ENCODE measurements at regions not wholly inside any gene's neighbourhood (a gene's known extent, or its start where the extent isn't known, plus 50 kb on each side); places are given as distances from the start of the nearest gene placed in this dataset.

GRCh38 chr1:113192980-113193379 is 120.0 kb downstream of the LRIG2 start:
- no peak for TF ChIP-seq MYC (IDR thresholded peaks at IDR 0.05; ENCODE audit: low read depth, low read length)
- no peak for TF ChIP-seq MAX (IDR thresholded peaks at IDR 0.05; ENCODE audit: low read depth, low read length)
- no peak for TF ChIP-seq POLR2A (IDR thresholded peaks at IDR 0.05; ENCODE audit: extremely low read depth, insufficient read length)
- no peak for TF ChIP-seq CTCF (IDR thresholded peaks at IDR 0.05; ENCODE audit: low read depth, low read length)
- DNase-seq (ENCODE audit: low read depth), result no peak
- H3K4me3 ChIP-seq (ENCODE audit: low read depth, low read length), result no peak overlapping the region

GRCh38 chr1:113194846-113195830 is 122.1 kb downstream of the LRIG2 start:
- TF ChIP-seq MYC (IDR thresholded peaks at IDR 0.05; ENCODE audit: low read depth, low read length) (no peak), POLR2A (IDR thresholded peaks at IDR 0.05; ENCODE audit: extremely low read depth, insufficient read length) (no peak), MAX (IDR thresholded peaks at IDR 0.05; ENCODE audit: low read depth, low read length) (no peak), CTCF (IDR thresholded peaks at IDR 0.05; ENCODE audit: low read depth, low read length) (no peak)
- no peak overlapping the region for H3K4me3 ChIP-seq (ENCODE audit: low read depth, low read length)
- no peak for DNase-seq (ENCODE audit: low read depth)

- TF ChIP-seq MAX (IDR thresholded peaks at IDR 0.05; ENCODE audit: low read depth, low read length) (no peak), CTCF (IDR thresholded peaks at IDR 0.05; ENCODE audit: low read depth, low read length) (no peak), POLR2A (IDR thresholded peaks at IDR 0.05; ENCODE audit: extremely low read depth, insufficient read length) (no peak), MYC (IDR thresholded peaks at IDR 0.05; ENCODE audit: low read depth, low read length) (no peak)
- DNase-seq (ENCODE audit: low read depth), result no peak
- H3K4me3 ChIP-seq (ENCODE audit: low read depth, low read length), result no peak overlapping the region
Observed at GRCh38 chr1:113197719-113198330, 124.8 kb downstream of the LRIG2 start.

GRCh38 chr1:113198806-113199205 is 125.8 kb downstream of the LRIG2 start:
- TF ChIP-seq POLR2A (IDR thresholded peaks at IDR 0.05; ENCODE audit: extremely low read depth, insufficient read length), result no peak
- TF ChIP-seq MYC (IDR thresholded peaks at IDR 0.05; ENCODE audit: low read depth, low read length), result no peak
- TF ChIP-seq CTCF (IDR thresholded peaks at IDR 0.05; ENCODE audit: low read depth, low read length), result no peak
- TF ChIP-seq MAX (IDR thresholded peaks at IDR 0.05; ENCODE audit: low read depth, low read length), result no peak
- H3K4me3 ChIP-seq (ENCODE audit: low read depth, low read length), result no peak overlapping the region
- no peak for DNase-seq (ENCODE audit: low read depth)

GRCh38 chr1:113199760-113200455 is 126.9 kb downstream of the LRIG2 start:
- no peak for DNase-seq (ENCODE audit: low read depth)
- TF ChIP-seq POLR2A (IDR thresholded peaks at IDR 0.05; ENCODE audit: extremely low read depth, insufficient read length) (no peak), MAX (IDR thresholded peaks at IDR 0.05; ENCODE audit: low read depth, low read length) (no peak), MYC (IDR thresholded peaks at IDR 0.05; ENCODE audit: low read depth, low read length) (no peak), CTCF (IDR thresholded peaks at IDR 0.05; ENCODE audit: low read depth, low read length) (no peak)
- H3K4me3 ChIP-seq (ENCODE audit: low read depth, low read length), result no peak overlapping the region

All from NB4 (cell line).